Stimulated activated CD4-positive, alpha-beta T cell treated with anti-CD3 and anti-CD28 coated beads, Interleukin-12 subunit alpha, Interleukin-12 subunit beta, amount 100 ng/mL, for 4 hours (primary cell): ENCODE measurements at regions not wholly inside any gene's neighbourhood (a gene's known extent, or its start where the extent isn't known, plus 50 kb on each side); places are given as distances from the start of the nearest gene placed in this dataset.

ENCODE experiments used
- DNase-seq: peaks from one replicate; pipeline ENCODE4 v3.0.0-alpha.2; 2020

GRCh38 chr5:175282611-175283225 is 161.3 kb downstream of the DRD1 start:
- no peak for DNase-seq

- DNase-seq = no peak
Measured at GRCh38 chr5:175281714-175282113, 162.3 kb downstream of the DRD1 start.

GRCh38 chr5:175281257-175281656 is 162.7 kb downstream of the DRD1 start:
- no peak for DNase-seq

GRCh38 chr5:175279506-175279905 is 164.5 kb downstream of the DRD1 start:
- no peak for DNase-seq

GRCh38 chr5:175275748-175276147 is 168.2 kb downstream of the DRD1 start:
- no peak for DNase-seq

GRCh38 chr5:175275097-175275496 is 168.9 kb downstream of the DRD1 start:
- DNase-seq = no peak

GRCh38 chr5:175274171-175274570 is 169.8 kb downstream of the DRD1 start:
- no peak for DNase-seq

- DNase-seq = no peak
Measured at GRCh38 chr5:175264406-175264805, 179.6 kb downstream of the DRD1 start.

- DNase-seq = no peak
Measured at GRCh38 chr5:175263776-175264175, 180.2 kb downstream of the DRD1 start.

- DNase-seq = no peak
Measured at GRCh38 chr5:175261526-175261925, 182.5 kb downstream of the DRD1 start.

GRCh38 chr5:175261037-175261436 is 182.9 kb downstream of the DRD1 start:
- no peak for DNase-seq

GRCh38 chr5:175257847-175258194 is 186.2 kb downstream of the DRD1 start:
- DNase-seq = no peak

GRCh38 chr5:175257128-175257846 is 186.7 kb downstream of the DRD1 start:
- no peak for DNase-seq

- DNase-seq = no peak
Measured at GRCh38 chr5:175254155-175254554, 189.8 kb downstream of the DRD1 start.

- no peak for DNase-seq
Measured at GRCh38 chr5:175253597-175253996, 190.4 kb downstream of the DRD1 start.

GRCh38 chr5:175252234-175252805 is 191.7 kb downstream of the DRD1 start:
- DNase-seq = no peak

GRCh38 chr5:175250426-175250825 is 193.6 kb downstream of the DRD1 start:
- no peak for DNase-seq

GRCh38 chr5:175248416-175248905 is 195.5 kb downstream of the DRD1 start:
- no peak for DNase-seq

- DNase-seq = no peak
Measured at GRCh38 chr5:175246889-175247520, 197.0 kb downstream of the DRD1 start.

GRCh38 chr5:175246242-175246888 is 197.6 kb downstream of the DRD1 start:
- no peak for DNase-seq

- DNase-seq = no peak
Measured at GRCh38 chr5:175243441-175243840, 200.5 kb downstream of the DRD1 start.

- DNase-seq = no peak
Measured at GRCh38 chr5:175242207-175242606, 201.8 kb downstream of the DRD1 start.

- DNase-seq = no peak
Measured at GRCh38 chr5:175238326-175238725, 205.7 kb downstream of the DRD1 start.
